ENCODE measurements at regions not wholly inside any gene's neighbourhood (a gene's known extent, or its start where the extent isn't known, plus 50 kb on each side); places are given as distances from the start of the nearest gene placed in this dataset.

DNA sequence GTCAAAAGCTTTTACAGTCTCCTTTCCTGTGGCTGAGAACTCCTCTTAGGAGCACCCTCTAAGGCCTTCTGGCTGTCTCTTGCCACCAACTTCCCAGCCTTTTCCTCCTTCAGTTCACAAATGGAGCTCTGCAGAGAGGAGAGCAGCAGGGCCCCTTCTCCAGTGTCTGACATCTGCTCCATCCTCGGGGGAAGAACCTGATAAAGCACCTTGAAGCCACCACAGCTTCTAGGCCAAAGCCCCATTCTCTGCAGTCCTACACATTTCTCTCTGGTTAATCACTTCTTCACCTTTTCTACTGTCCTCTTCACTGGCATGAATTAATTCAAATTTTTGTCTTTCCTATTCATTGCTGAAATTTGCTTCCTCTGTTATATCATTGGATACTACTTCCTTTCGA is 378.1 kb upstream of the POU3F1 start:
- no peak overlapping the region for H3K4me3 ChIP-seq (ENCODE audit: low read depth, low read length)
- TF ChIP-seq, protein P1, sequence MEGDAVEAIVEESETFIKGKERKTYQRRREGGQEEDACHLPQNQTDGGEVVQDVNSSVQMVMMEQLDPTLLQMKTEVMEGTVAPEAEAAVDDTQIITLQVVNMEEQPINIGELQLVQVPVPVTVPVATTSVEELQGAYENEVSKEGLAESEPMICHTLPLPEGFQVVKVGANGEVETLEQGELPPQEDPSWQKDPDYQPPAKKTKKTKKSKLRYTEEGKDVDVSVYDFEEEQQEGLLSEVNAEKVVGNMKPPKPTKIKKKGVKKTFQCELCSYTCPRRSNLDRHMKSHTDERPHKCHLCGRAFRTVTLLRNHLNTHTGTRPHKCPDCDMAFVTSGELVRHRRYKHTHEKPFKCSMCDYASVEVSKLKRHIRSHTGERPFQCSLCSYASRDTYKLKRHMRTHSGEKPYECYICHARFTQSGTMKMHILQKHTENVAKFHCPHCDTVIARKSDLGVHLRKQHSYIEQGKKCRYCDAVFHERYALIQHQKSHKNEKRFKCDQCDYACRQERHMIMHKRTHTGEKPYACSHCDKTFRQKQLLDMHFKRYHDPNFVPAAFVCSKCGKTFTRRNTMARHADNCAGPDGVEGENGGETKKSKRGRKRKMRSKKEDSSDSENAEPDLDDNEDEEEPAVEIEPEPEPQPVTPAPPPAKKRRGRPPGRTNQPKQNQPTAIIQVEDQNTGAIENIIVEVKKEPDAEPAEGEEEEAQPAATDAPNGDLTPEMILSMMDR (IDR thresholded peaks at IDR 0.05; ENCODE audit: insufficient read depth, low read length, missing control alignments) = no peak
- ChIA-PET CTCF (no interaction called here), POLR2A (no interaction called here)
- DNase-seq (ENCODE audit: low read depth, low spot score) = no peak

DNA sequence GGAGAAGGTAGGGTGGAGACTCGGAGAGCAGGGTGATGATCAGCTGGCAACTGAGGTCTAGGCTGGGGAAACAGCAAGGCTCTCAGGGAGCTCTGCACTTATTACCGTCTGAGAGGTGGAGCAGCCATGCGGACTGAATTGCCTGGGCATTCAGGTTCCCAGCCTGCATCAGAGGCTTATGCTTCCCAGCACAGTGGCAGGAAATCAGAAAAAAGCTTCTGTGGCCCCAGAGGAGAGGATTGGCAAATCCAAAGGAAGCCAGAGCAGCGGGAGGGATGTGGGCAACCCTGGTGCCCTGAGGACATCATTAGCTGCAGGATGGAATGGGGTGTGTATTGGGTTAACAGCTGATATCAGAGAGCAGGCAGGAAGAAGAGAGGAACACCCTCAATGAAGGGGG is 374.1 kb upstream of the POU3F1 start:
- TF ChIP-seq, protein P1 (IDR thresholded peaks at IDR 0.05; ENCODE audit: insufficient read depth, low read length, missing control alignments) = no peak
- POLR2A ChIA-PET = no interaction called here
- no peak for DNase-seq (ENCODE audit: low read depth, low spot score)
- H3K4me3 ChIP-seq (ENCODE audit: low read depth, low read length) = no peak overlapping the region
- CTCF ChIA-PET = no interaction called here

DNA sequence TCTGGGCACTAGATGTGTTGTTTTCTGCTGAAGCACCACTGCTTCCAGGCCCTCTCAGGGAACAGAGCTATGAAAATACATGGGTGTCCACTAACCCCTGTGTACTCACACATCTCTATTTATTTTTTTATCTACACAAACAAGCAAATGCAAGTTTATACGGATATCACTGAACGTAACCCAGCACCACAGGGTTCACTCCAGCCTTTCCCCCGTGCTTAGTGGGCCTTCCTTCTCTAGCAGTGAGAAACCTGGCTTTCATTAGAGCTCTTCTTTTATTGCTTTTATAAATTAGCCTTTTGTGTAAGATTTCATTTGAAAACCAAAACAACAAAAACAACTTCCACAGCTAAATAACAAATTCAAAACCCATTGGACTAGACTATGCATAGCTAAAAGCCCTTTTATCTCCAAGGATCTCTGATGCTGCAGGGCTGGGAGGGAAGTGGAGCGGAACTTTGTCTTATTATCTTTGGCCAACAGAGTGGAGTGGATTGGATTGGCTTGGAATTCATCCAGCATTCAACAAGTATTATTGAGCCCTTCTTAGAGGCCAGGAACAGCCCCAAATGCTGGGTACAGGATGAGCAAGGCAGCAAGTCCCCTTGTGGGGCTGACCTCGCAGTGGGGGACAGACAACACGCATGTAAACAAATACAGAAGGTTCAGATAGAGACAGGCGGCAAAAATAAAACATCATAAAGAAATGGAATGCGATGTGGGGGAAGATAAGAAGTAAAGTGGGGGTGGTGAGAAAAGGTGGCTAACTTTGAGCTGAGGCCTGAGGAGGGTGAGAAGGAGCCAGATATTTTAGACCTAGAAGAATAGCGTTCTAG is 371.8 kb upstream of the POU3F1 start:
- TF ChIP-seq, protein P1 (IDR thresholded peaks at IDR 0.05; ENCODE audit: insufficient read depth, low read length, missing control alignments) = no peak
- H3K4me3 ChIP-seq (ENCODE audit: low read depth, low read length) = no peak overlapping the region
- CTCF ChIA-PET = no interaction called here
- POLR2A ChIA-PET = no interaction called here
- no peak for DNase-seq (ENCODE audit: low read depth, low spot score)

DNA sequence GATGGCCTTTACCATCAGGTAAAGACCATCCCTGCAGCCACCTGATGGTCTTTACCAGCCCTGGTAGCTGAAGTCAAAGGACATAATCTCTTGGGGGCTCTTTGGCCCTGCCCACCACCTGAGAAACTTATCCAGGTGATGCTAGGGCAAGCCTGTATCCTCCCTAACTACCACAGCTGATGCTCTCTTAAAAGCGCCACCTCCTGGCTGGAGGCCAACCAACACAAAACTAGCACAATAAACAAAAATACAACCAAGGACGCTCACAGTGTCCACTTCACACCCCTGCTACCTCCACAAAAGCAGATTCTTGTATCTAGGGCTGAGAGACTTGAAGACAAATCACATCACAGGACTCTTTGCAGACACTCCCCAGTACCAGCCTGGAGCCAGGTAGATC is 357.1 kb upstream of the POU3F1 start:
- TF ChIP-seq, protein P1 (IDR thresholded peaks at IDR 0.05; ENCODE audit: insufficient read depth, low read length, missing control alignments) = no peak
- ChIA-PET POLR2A (no interaction called here), CTCF (no interaction called here)
- H3K4me3 ChIP-seq (ENCODE audit: low read depth, low read length) = no peak overlapping the region
- DNase-seq (ENCODE audit: low read depth, low spot score) = no peak

DNA sequence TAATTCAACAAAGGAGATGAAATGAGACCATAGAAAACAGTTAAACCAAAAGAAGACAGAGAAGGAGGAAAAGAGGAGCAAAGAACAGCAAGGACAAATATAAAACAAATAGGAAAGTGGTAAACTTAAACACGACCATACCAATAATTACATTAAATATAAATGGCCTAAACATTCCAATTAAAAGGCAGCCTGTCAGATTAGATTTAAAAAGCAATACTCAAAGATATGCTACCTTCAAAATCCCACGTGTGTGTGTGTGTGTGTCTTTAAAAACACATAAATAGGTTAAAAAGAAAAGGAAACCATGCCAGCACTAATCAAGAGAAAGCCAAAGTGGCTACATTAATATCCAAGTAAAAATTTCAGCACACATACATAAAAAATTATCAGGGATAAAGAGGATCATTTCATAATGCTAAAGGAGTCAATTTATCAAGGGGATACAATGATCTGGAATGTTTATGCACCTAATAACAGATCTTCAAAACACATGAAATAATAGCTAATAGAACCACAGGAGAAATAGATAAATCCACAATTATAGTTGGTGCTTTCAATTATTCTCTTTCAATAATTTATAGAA is 355.7 kb upstream of the POU3F1 start:
- no peak for DNase-seq (ENCODE audit: low read depth, low spot score)
- ChIA-PET POLR2A (no interaction called here), CTCF (no interaction called here)
- H3K4me3 ChIP-seq (ENCODE audit: low read depth, low read length) = no peak overlapping the region
- TF ChIP-seq, protein P1 (IDR thresholded peaks at IDR 0.05; ENCODE audit: insufficient read depth, low read length, missing control alignments) = no peak

DNA sequence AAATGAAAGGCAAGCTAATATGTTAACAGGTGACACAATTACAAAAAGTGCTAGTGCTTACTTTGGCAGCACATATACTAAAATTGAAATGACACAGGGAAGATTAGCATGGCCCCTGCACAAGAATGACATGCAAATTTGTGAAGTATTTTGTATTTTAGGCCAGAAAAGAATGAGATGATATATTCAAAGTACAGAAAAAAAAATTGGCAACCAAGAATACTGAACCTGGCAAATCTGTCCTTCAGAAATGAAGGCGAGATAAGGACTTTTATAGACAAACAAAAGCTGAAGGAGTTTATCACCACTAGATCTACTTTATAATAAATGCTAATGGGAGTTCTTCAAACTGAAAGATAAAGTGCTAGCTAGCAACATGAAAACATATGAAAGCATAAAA is 350.0 kb upstream of the POU3F1 start:
- no peak overlapping the region for H3K4me3 ChIP-seq (ENCODE audit: low read depth, low read length)
- ChIA-PET POLR2A (no interaction called here), CTCF (no interaction called here)
- TF ChIP-seq, protein P1 (IDR thresholded peaks at IDR 0.05; ENCODE audit: insufficient read depth, low read length, missing control alignments) = no peak
- no peak for DNase-seq (ENCODE audit: low read depth, low spot score)
